NCI-H345 treated with DMSO at 0.1 percent for 48 hours (cell line): ENCODE measurements at regions not wholly inside any gene's neighbourhood (a gene's known extent, or its start where the extent isn't known, plus 50 kb on each side); places are given as distances from the start of the nearest gene placed in this dataset.

ENCODE experiments used
- DNase-seq: peaks from one replicate; lab custom pipeline; 2025; ENCODE audit not compliant: unreplicated experiment; lab: John Stamatoyannopoulos, UW

DNA sequence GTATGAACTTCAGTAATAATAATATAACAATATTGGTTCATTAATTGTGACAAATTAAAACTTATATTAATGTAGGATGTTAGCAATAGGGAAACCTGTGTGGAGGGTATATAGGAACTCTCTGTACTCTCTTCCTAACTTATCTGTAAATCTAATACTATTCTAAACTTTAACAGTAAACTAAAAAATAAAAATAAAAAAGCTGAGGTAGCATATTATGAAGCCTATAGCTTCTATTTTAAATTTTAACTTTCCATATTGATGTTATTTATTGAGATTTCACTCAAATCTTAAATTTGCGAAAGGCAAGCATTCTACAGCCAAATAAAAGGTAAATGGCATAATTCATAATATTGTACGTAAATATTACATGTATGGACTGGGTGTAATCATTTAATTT, 326.4 kb downstream of the MEI4 start:
- DNase-seq = no peak

GRCh38 chr6:77986380-77987034, 333.7 kb downstream of the MEI4 start:
- DNase-seq = no peak

DNA sequence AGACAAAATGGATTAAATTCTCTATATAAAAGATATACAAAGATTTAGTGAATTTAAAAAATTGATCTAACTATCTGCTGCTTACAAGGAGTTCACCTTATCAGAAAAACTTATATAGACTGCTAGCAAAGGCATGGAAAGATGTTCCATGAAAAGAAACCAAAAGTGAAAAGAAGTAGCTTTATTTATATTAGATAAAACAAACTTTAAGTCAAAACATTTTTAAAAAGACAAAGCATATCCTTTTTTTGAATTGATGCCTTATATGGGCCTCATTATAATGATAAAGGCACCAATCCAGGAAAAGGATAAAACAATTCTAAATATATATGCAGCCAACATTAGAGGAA, 334.2 kb downstream of the MEI4 start:
- DNase-seq = no peak

- DNase-seq = no peak
Observed at GRCh38 chr6:78010130-78010529, 357.3 kb downstream of the MEI4 start.

DNA sequence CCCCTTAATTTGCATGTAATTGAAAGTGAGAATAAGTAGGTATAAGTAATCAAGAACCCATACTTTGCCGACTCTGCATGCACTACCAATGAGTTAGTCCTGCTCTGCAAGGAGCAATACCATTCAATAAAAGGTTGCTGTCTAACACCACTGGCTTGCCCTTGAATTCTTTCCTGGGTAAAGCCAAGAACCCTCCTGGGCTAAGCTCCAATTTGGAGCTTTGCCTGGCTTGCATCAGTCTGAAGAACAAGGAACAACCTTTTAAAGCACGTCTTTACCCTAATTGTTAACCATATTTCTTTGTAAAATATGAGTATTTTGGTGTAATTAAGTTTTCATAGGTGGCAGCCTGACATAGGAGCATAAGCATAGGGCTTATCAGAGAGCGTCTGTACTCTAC, 367.7 kb downstream of the MEI4 start:
- no peak for DNase-seq

DNA sequence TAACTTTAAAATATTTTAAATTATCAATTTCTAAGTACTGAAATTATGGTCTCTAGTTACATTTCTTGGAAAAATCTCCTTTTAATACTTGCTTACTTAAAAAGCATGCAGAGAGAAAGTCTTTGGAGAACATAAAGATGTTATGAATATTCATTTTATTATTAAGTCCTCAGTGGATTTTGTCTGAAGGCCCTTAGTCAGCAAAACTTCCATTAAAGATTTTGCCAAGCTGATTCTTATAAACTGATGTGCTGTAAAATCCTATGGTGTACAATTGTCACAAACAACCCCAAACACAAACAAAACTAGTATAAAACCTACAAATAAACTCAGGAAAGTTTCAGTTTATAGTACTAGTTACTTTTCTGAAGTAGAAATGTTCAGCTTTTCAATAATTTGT, 372.7 kb downstream of the MEI4 start:
- no peak for DNase-seq

GRCh38 chr6:78031228-78031627, 378.4 kb downstream of the MEI4 start:
- no peak for DNase-seq

DNA sequence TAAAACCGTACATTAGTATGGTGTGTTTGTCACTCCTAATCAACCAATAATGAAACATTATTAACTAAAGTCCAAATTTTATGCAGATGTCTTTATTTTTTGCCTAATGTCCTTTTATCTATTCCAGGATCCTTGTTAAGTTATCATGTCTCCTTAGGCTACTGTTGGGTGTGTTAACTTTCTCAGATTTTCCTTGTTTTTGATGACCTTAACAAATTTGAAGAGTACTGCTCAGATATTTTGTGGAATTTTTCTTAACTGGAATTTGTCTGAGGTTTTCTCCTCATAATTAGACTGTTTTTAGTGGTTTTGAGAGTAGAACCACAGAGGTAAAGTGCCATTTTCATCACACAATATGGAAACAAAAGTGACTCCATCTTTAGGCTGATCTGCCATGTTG, 406.3 kb downstream of the MEI4 start:
- DNase-seq = no peak

- DNase-seq = no peak
Observed at GRCh38 chr6:78062993-78063392, 410.2 kb downstream of the MEI4 start.

DNA sequence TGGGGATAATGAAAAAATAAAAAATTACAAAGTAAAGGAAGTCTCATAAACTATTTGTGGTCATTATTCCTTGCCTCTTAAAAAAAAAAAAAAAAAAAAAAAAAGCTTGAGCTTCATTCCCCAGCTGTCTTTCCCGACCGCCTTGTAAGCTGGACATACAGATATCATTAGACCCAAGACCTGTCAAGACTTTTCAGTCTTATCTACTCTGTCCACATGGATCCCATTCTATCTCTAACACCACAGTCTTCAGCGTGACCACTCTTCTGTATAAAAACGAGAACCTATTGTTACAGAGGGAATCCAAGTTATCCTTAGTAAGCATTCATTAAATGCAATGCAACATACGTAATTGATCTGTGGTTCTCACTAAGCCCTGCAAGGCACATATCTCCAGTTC, 423.5 kb downstream of the MEI4 start:
- DNase-seq = no peak

DNA sequence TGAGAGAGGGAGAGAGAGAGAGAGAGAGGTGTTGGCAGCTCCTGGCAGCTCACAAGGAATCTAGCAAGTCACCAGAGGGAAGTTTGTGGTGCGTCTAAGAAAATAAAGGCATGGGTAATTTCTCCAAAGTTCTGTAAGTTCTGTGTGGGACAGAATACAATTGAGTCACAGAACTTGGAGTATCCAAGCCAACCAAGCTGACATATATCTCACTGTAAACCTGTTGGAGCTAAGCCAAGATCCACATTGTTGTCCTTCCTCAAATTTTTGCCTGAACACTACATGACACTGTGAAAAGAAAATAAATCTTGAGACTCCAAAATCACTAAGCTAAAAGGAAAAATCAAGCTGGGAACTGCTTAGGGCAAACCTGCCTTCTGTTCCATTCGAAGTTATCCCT, 436.7 kb downstream of the MEI4 start:
- no peak for DNase-seq

DNA sequence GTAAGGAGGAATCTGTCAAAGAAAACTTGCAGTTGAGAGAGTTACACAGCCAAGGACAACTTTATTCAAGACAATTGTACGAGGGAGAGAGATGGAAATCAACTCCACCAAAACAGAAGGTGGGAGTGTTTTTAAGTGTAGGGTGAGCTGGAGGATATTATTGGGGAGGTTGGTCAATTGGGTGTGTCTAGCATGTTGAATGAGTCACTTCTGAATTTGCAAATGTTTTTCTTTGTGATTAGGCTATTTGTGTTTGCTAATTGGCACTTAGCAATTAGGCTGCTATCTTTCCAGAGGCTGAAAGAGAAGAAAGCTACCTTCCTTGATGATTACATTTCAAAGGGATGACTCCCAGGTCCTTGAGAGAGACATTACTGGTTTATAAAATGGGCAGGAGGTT, 441.1 kb downstream of the MEI4 start:
- DNase-seq = no peak

GRCh38 chr6:78101387-78101786, 448.5 kb downstream of the MEI4 start:
- DNase-seq = no peak

- no peak for DNase-seq
Observed at GRCh38 chr6:78110641-78111040, 457.8 kb downstream of the MEI4 start.

DNA sequence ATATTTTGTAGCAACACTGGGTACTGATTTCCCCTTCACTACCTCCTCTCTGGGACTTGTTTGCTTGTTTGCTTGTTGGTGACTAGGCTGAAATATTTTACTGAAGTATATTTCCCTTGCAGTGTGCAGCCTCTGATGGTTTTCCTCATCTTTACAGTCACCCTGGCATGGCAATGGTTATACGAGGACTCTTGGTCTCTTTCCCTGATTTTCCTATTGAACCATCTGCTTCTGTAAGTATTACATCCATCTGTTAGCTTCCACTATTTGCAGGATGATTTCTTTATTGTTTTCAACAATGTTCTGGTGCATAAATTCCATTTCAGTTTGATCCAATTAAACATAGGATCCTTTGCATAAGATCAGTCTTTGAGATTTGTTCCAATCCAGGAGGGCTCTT, 465.1 kb downstream of the MEI4 start:
- DNase-seq = no peak

- no peak for DNase-seq
Observed at GRCh38 chr6:78131521-78131920, 478.7 kb downstream of the MEI4 start.

GRCh38 chr6:78132671-78133410, 480.0 kb downstream of the MEI4 start:
- DNase-seq = no peak

- no peak for DNase-seq
Observed at GRCh38 chr6:78150425-78150824, 497.6 kb downstream of the MEI4 start.

DNA sequence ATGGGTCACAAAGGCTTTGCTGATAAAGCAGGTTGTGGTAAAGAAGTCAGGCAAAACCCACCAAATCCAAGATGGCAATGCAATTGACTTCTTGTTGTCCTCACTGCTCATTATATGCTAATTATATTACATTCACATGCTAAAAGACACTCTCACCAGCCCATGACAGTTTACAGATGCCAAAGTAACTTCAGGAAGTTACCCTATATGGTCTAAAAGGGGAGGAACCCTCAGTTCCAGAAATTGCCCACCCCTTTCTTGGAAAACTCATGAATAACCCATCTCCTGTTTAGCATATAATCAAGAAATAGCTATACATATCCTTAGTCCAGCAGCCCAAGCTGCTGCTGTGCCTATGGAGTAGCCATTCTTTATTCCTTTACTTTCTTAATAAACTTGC, 501.1 kb downstream of the MEI4 start:
- no peak for DNase-seq

DNA sequence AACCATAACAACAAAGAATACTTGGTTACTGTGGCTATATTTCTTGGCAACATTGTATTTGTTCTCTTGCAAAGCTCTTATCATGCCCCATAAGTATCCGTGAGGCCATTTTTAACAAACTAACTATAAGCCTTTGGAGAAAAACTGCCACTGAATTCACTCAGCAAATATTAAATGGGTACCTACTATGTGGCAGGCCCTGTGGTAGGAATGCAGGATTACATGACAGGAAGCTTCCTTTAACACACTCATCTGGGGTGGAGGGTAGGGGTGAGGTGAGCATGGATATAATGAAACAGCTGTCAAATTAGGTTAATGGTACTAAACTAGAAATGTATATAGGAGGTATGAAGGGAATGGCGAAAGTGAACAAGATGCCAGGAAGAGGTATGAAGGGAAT, 504.8 kb downstream of the MEI4 start:
- no peak for DNase-seq

- no peak for DNase-seq
Observed at GRCh38 chr6:78188891-78189290, 536.1 kb downstream of the MEI4 start.

- no peak for DNase-seq
Observed at GRCh38 chr6:78192057-78192456, 539.2 kb downstream of the MEI4 start.

- DNase-seq = no peak
Observed at GRCh38 chr6:78199044-78199443, 546.2 kb downstream of the MEI4 start.
